ENCODE measurements at regions not wholly inside any gene's neighbourhood (a gene's known extent, or its start where the extent isn't known, plus 50 kb on each side); places are given as distances from the start of the nearest gene placed in this dataset.

DNA sequence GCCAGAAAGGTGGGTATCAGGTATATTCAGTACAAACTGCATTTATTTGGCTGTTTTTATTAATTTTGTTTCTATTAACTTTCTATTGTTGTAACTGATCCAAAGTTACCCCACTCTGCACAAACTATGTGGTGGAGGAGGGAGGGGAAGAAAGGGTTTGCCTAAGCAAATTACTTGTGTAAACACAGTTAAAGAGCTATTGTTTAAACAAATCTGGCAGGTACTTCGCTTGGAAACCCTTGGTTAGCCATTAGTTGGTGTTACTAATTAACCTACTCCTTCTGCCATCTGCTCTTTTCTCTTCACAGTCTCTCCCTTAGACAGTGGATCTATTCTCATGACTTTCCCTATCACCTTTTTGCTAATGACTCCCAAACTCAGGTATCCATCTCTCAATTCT lies 328.4 kb upstream of the NECTIN3 start:
- no peak for DNase-seq

GRCh38 chr3:110743984-110744383 lies 327.6 kb upstream of the NECTIN3 start:
- no peak for DNase-seq

- no peak for DNase-seq
Observed at GRCh38 chr3:110744723-110745122, 326.9 kb upstream of the NECTIN3 start.

GRCh38 chr3:110749006-110749405 lies 322.6 kb upstream of the NECTIN3 start:
- no peak for DNase-seq

DNA sequence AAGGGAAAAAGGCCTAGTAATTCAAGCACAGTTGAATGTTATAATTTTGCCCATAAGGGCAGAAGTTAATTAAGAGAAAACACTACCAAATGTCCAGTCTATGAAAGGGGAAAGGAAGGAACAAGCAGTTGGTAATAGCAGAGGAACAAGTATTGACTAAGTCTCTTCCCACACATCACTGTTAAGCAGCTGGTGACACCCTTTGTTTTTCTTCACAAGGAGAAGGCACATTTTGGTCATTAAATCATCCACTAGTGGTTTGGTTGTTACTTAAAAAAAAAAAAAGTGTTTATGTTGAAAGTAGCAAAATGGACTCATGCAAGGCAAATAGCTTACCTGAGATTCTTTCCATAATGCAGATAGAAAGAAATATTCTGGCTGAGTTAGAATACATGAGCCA lies 321.4 kb upstream of the NECTIN3 start:
- no peak for DNase-seq

- DNase-seq = no peak
Observed at GRCh38 chr3:110752307-110752706, 319.3 kb upstream of the NECTIN3 start.

DNA sequence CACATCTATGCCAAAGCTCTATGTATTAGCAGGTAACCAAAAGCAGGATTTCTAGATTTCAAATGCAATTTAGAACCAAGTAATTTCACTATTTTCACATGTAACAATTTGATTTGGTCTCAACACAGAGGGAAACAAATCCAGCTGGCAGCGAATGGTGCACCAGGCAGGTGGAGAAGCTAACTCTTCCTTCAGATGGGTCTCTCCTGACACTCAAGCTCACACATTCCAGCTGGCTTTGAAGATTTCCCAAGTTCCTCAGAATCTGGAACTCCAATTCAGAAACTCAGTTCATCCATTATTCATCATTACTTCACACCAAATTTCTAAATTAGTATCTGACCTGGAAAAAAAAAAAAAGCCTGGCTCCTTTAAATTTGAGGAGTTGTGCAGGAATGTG lies 318.1 kb upstream of the NECTIN3 start:
- no peak for DNase-seq

GRCh38 chr3:110754212-110754916 lies 317.3 kb upstream of the NECTIN3 start:
- peak in 6 of 51 donors; percentile 1 to 15 (median 2) for DNase-seq

DNA sequence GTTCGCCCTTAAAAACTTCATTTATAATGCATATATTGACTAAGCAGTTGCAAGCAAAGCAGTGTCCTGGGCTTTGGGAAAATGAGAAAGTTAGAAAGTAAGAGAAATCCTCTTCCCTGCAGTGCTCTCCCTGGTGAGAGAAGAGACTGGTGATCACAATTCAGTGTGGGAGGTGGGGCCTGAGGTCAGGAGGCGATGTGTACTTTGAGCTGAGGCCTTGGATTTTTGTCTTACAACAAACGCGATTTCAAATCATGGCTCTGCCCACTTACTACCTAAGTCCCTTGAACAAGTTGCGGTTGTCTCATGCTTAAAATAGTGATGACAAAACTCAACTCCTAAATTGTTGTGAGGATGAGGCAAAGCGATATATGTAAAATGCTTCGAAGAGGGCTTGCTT lies 316.3 kb upstream of the NECTIN3 start:
- DNase-seq = no peak

- DNase-seq = no peak
Observed at GRCh38 chr3:110756705-110757104, 314.9 kb upstream of the NECTIN3 start.

DNA sequence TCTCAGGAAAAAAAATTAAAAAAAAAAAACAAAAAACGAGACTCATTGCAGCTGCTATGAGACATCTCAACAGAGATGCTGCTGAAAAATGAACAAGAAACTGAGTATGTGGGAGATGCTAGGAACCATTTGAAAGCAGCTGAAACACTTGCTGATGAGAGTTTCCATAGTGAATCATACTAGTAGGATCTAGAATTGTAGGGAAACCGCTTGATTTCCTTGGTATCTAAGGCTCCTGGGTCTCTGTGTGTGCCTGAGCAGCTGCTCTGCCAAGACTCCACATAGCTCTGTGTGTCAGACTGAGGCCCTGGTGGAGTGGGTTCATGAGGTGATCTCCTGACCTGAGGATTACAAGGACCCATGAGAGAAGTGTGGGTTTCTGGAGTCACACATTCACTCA lies 313.4 kb upstream of the NECTIN3 start:
- no peak for DNase-seq

- DNase-seq = no peak
Observed at GRCh38 chr3:110767156-110767555, 304.5 kb upstream of the NECTIN3 start.

- no peak for DNase-seq
Observed at GRCh38 chr3:110767838-110768237, 303.8 kb upstream of the NECTIN3 start.

DNA sequence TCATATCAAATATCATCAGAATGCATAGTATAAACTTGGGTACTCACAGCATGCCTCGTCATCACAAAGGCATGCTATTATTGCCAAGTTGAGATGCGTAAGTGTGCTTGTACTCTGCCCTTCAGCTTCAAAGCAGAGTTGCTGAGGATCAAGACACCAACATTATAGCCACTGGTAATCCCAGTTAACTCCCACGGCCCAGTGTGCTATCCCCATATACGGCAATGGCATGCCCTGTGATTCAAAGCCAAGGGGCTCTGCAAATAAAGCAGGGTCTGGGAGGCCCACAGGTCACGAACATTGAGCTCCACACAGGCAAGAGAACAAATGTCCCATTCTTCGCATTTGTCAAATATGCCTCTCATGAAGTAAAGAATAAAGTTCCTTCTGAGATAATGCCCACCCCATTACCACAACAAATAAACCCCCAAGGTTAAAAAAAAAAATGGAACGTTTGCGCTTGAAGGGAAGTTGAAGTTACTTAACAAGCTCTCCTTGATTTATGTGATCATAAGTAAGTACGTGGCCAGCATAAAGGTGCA lies 298.1 kb upstream of the NECTIN3 start:
- no peak for DNase-seq

DNA sequence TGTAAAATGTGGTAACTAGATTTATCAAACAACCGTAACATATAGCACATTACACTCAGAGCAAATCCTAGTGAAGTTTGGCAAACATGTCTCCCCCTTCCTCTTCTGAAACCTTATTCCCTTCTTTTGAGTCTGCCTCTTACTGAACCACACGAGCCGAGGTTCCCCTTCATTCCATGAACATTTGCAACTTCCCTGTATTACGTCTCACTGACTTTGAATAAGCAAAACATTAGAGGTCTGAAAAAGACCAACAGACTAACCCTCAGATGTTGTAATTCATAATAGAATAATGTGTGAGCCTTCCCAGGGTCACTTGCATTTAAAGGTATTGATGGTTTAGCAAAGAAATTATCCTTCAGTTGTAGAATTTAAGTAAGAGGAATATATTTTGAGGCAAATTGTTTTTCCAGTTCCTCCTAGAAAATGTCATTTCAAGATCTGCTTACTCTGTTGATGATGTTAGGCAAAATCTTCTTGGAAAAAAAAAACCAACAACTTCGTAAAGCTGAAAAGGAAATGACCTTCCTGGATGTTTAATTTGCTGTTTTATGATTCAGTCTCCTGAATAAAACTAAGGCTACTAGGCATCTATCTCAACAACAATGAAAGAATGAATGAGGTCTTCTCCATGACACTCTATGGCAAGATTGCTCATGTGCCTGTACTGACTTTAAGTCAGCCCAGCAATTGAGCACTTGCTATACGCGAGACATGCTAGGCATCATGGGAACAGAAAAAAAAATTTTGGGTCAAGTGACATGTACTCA lies 296.9 kb upstream of the NECTIN3 start:
- DNase-seq = no peak

GRCh38 chr3:110779581-110779980 lies 292.0 kb upstream of the NECTIN3 start:
- no peak for DNase-seq

DNA sequence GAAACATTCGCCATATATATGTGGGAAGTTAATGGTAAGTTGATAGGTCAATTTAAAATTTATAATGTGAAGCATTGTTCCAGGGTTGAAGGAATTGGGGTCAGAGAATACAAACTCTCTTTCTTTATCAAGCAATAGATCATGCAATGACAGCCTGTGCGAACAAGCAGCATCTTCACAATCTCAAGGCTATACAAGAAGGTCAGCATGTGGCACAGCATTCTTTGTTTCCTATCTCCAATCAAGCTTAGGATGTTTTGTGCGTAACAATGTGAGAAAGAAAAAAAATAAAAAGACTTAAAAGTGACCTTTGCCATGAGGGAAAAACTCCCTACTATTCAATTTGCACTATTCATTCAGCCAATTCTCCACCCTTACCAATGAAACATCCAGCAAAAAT lies 288.1 kb upstream of the NECTIN3 start:
- DNase-seq = no peak

DNA sequence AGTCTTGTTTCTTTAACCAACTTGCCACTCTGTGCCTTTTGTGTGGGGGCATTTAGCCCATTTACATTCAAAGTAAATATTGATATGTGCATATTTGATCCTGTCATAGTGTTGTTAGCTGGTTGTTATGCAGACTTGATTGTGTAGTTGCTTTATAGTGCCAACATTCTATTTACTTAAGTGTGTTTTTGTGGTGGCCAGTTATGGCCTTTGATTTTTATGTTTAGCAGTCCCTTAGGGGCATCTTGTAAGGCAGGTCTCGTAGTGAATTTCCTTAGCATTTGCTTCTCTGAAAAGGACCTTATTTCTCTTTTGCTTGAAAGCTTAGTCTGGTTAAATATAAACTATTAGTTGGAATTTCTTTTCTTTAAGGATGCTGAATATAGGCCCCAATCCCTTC lies 282.8 kb upstream of the NECTIN3 start:
- no peak for DNase-seq

- no peak for DNase-seq
Observed at GRCh38 chr3:110789315-110789714, 282.3 kb upstream of the NECTIN3 start.

- no peak for DNase-seq
Observed at GRCh38 chr3:110790631-110791030, 281.0 kb upstream of the NECTIN3 start.

DNA sequence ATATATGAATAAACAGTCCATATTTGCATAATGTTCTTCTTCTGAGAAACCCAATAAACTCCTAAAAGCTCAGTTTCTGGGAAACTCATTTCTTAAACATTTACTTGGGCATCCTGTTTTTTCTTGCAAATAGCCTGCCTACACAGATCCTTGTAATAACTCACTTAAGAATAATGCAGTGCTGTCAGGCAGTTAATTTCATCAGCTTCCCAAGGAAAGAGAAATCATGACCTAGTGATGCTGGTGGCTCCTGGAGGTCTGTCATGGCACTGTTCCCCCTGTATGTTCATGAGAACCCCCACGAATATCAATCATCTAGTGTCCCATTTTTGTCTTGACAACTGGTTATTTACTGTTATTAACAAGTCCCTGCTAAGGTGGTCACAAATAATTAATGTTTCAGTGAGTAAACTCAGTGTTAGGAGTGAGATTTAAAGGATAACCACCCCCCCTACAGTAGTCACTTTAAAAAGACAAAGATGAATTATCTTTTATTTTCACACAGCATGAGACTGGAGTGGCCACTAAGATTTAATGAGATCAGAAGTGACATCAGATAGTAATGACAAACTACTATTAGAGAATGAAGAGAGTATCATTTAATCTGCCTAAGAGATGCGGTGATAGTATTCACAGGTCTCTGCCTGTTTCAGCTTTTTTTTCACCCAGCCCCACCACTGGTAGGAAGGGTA lies 279.5 kb upstream of the NECTIN3 start:
- no peak for DNase-seq

- no peak for DNase-seq
Observed at GRCh38 chr3:110793611-110794010, 278.0 kb upstream of the NECTIN3 start.
